ENCODE measurements at regions not wholly inside any gene's neighbourhood (a gene's known extent, or its start where the extent isn't known, plus 50 kb on each side); places are given as distances from the start of the nearest gene placed in this dataset.
"Not testable (repeated sequence)": the region's sequence is repeated elsewhere in the genome, so short reads cannot be mapped to it uniquely, and the experiment has no call there.

- DNase-seq (ENCODE audit: low read depth): no peak
Measured at GRCh38 chr16:56013962-56014552, 138.9 kb upstream of the CES5A start.

- DNase-seq (ENCODE audit: low read depth): no peak
Measured at GRCh38 chr16:56012482-56012811, 137.3 kb upstream of the CES5A start.

- no peak for DNase-seq (ENCODE audit: low read depth)
Measured at GRCh38 chr16:56011808-56012481, 136.8 kb upstream of the CES5A start.

GRCh38 chr16:56005958-56006357, 130.8 kb upstream of the CES5A start:
- no peak for DNase-seq (ENCODE audit: low read depth)

- no peak for DNase-seq (ENCODE audit: low read depth)
Measured at GRCh38 chr16:55999683-56000082, 124.5 kb upstream of the CES5A start.

- no peak for DNase-seq (ENCODE audit: low read depth)
Measured at GRCh38 chr16:55993088-55993487, 117.9 kb upstream of the CES5A start.

GRCh38 chr16:55992551-55992950, 117.4 kb upstream of the CES5A start:
- DNase-seq (ENCODE audit: low read depth): no peak

GRCh38 chr16:55991843-55992242, 116.7 kb upstream of the CES5A start:
- DNase-seq (ENCODE audit: low read depth): no peak

- no peak for DNase-seq (ENCODE audit: low read depth)
Measured at GRCh38 chr16:55989569-55989907, 114.4 kb upstream of the CES5A start.

- DNase-seq (ENCODE audit: low read depth): not testable (repeated sequence)
Measured at GRCh38 chr16:55988850-55989568, 113.8 kb upstream of the CES5A start.

GRCh38 chr16:55988013-55988412, 112.8 kb upstream of the CES5A start:
- no peak for DNase-seq (ENCODE audit: low read depth)

- no peak for DNase-seq (ENCODE audit: low read depth)
Measured at GRCh38 chr16:55982597-55982996, 107.4 kb upstream of the CES5A start.

- DNase-seq (ENCODE audit: low read depth): no peak
Measured at GRCh38 chr16:55981557-55981956, 106.4 kb upstream of the CES5A start.

GRCh38 chr16:55976815-55977214, 101.6 kb upstream of the CES5A start:
- DNase-seq (ENCODE audit: low read depth): no peak

- DNase-seq (ENCODE audit: low read depth): no peak
Measured at GRCh38 chr16:55971447-55971846, 96.3 kb upstream of the CES5A start.

GRCh38 chr16:55968221-55968620, 93.0 kb upstream of the CES5A start:
- DNase-seq (ENCODE audit: low read depth): no peak

- no peak for DNase-seq (ENCODE audit: low read depth)
Measured at GRCh38 chr16:55964923-55965475, 89.8 kb upstream of the CES5A start.

GRCh38 chr16:55955845-55956244, 80.7 kb upstream of the CES5A start:
- no peak for DNase-seq (ENCODE audit: low read depth)

- no peak for DNase-seq (ENCODE audit: low read depth)
Measured at GRCh38 chr16:55955424-55955823, 80.3 kb upstream of the CES5A start.

- DNase-seq (ENCODE audit: low read depth): no peak
Measured at GRCh38 chr16:55954906-55955305, 79.7 kb upstream of the CES5A start.

GRCh38 chr16:55949518-55949917, 74.3 kb upstream of the CES5A start:
- DNase-seq (ENCODE audit: low read depth): peak; percentile 1

- no peak for DNase-seq (ENCODE audit: low read depth)
Measured at GRCh38 chr16:55948230-55948629, 73.1 kb upstream of the CES5A start.

- no peak for DNase-seq (ENCODE audit: low read depth)
Measured at GRCh38 chr16:55947366-55947765, 72.2 kb upstream of the CES5A start.

All from iris pigment epithelial cell (primary cell).